SJSA1 (cell line): ENCODE measurements at regions not wholly inside any gene's neighbourhood (a gene's known extent, or its start where the extent isn't known, plus 50 kb on each side); places are given as distances from the start of the nearest gene placed in this dataset.
"Not testable (repeated sequence)": the region's sequence is repeated elsewhere in the genome, so short reads cannot be mapped to it uniquely, and the experiment has no call there.

Experiments used
- DNase-seq, 2 experiments: peaks; one replicate each; pipeline ENCODE4 v3.0.0-alpha.2; 2015 to 2020; ENCODE audit warnings: low spot score in 2 of 2, low read depth in 1 of 2
- H3K27ac ChIP-seq: fragments of 250-450 bp; sonication (Bioruptor Pico); 2 replicates; pipeline ENCODE4 v1.5.1; 2020; ENCODE audit warnings: mild to moderate bottlenecking, moderate library complexity
- H3K27me3 ChIP-seq: fragments of 250-450 bp; sonication (Bioruptor Pico); replicated peaks from 2 replicates; pipeline ENCODE4 v1.5.1; 2020; ENCODE audit warnings: mild to moderate bottlenecking, moderate library complexity
- H3K36me3 ChIP-seq: fragments of 250-450 bp; sonication (Bioruptor Pico); 2 replicates; pipeline ENCODE4 v1.5.1; 2020; ENCODE audit warnings: mild to moderate bottlenecking
- H3K4me1 ChIP-seq: fragments of 250-450 bp; sonication (Bioruptor Pico); replicated peaks from 2 replicates; pipeline ENCODE4 v1.6.1; 2021; ENCODE audit warnings: mild to moderate bottlenecking
- H3K4me3 ChIP-seq: fragments of 250-450 bp; sonication (Bioruptor Pico); 2 replicates; pipeline ENCODE4 v1.5.1; 2020; ENCODE audit warnings: mild to moderate bottlenecking
- H3K9me3 ChIP-seq: fragments of 250-450 bp; sonication (Bioruptor Pico); replicated peaks from 2 replicates; pipeline ENCODE4 v1.5.1; 2020; ENCODE audit warnings: mild to moderate bottlenecking

DNA sequence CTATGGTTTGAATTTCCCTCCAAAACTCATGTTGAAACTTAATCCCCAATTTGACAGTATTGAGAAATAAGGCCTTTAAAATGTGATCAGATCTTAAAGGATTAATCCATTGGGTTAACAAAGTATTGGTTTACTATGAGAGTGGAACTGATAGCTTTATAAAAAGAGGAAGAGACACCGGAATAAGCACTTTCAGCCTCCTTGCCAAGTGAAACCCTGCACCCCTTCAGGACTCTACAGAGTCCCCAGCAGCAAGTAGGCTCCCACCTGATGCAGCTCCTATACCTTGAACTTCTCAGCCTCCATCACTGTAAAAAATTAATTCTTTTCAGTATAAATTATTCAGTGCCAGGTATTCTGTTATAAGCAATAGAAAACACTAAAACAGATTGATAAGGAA is 348.3 kb downstream of the CGGBP1 start:
- no peaks in the 10 kb centered on the region for H3K9me3 ChIP-seq
- no peaks in the 10 kb centered on the region for H3K27me3 ChIP-seq
- no peak overlapping the region for H3K4me3 ChIP-seq
- no peaks in the 10 kb centered on the region for H3K36me3 ChIP-seq
- H3K27ac ChIP-seq = no peak overlapping the region
- no peak for DNase-seq
- H3K4me1 ChIP-seq = no peaks in the 10 kb centered on the region

DNA sequence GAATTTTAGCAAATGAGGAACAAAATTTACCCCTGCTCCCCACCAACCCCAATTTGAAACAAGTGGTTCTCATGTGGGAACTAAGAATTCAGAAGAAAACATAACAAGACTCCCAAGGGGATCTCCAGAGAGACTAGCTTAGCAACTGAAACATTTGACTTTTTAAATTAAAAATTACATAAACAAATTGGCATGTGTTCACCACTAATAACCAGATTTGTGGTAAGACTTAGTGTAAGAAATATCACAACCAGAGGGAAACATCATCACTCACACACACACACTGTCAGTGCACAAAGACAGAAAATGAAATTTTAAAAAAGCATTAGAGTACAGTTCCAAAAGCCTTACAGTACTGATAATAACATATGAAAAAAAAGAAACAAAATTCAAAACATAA is 348.8 kb downstream of the CGGBP1 start:
- H3K4me3 ChIP-seq = no peak overlapping the region
- DNase-seq = no peak
- H3K9me3 ChIP-seq = no peaks in the 10 kb centered on the region
- no peaks in the 10 kb centered on the region for H3K27me3 ChIP-seq
- no peak overlapping the region for H3K27ac ChIP-seq
- H3K36me3 ChIP-seq = no peaks in the 10 kb centered on the region
- no peaks in the 10 kb centered on the region for H3K4me1 ChIP-seq

DNA sequence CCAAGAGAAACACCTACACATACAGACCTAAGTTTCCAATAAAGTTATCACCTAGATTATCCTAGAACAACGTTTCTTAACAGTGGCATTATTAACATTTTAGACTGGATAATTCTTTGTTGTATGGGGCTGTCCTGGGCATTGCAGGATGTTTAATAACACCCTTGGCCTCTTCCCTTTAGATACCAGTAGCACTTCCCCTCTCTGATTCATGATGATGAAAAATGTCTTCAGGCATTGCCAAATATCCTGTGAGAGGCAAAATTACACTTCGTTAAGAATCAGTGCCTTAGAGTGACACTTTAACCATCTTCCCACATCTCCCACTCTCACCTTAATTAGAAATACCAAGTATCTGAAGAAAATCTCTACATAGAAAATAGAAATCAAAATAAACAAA is 352.6 kb downstream of the CGGBP1 start:
- H3K4me3 ChIP-seq = no peak overlapping the region
- no peaks in the 10 kb centered on the region for H3K36me3 ChIP-seq
- H3K9me3 ChIP-seq = no peaks in the 10 kb centered on the region
- no peak overlapping the region for H3K27ac ChIP-seq
- no peaks in the 10 kb centered on the region for H3K4me1 ChIP-seq
- no peaks in the 10 kb centered on the region for H3K27me3 ChIP-seq
- no peak for DNase-seq

DNA sequence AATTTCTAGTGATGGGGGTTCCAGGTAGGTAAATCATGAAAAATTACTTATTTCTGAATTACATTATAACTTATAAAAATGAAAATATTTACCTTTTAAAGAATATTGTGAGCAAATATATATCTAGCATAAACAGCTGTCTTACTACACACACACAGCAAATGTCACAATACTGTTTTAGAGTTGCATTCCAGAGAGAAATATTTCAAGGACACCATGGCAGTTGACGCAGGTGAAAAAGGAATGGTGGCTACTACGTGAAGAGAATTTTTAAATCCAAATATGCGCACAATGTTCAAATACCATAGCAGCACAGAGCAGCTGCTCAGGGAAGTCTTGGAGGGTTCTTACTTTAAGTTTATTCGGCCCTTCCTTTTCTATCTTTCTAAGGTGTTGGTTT is 356.2 kb downstream of the CGGBP1 start:
- no peak overlapping the region for H3K4me3 ChIP-seq
- H3K27me3 ChIP-seq = no peaks in the 10 kb centered on the region
- H3K9me3 ChIP-seq = no peaks in the 10 kb centered on the region
- H3K27ac ChIP-seq = no peak overlapping the region
- DNase-seq = no peak
- no peaks in the 10 kb centered on the region for H3K4me1 ChIP-seq
- no peaks in the 10 kb centered on the region for H3K36me3 ChIP-seq

DNA sequence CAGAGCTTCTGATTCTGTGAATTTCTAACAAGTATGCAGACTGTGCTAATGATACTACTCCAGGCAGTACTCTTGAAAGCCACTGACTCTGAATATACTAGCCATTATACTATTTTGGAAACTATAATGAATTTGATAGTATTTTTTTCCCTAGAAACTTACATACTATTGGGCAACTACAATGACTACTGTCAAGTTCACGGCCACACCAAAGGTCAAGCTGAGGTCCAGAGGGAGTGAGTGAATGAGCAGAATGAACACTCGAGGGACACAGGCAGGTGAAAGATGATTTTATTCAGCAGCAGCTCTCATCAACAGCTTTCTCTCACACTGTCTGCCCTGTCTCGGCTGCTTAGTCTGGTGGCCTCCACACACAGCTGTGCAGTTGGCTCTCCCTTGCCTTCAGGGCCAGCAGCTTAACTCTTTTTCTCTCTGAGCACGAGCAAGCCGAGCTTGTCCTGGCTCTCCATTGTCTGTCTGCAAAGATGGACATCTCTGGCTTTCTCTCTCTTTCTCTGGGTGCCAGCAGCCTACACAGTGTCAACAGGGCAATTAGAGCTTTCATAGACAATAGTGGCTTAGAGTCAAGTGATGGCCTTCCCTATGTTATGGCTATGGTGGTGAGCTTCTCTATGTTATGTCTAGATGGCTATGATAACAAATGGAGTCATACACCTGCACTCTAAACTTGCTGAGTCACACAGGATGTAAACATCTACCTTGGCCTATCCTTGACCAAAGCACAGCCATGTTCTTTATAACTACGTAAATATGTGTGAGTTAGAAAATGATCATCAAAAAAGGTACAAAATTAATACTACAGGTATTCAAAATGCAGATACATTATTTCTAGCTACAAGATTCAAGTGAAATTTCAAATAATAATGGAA is 362.4 kb downstream of the CGGBP1 start:
- H3K4me1 ChIP-seq = no peaks in the 10 kb centered on the region
- H3K4me3 ChIP-seq = no peak overlapping the region
- H3K36me3 ChIP-seq = no peaks in the 10 kb centered on the region
- H3K27me3 ChIP-seq = no peaks in the 10 kb centered on the region
- no peak for DNase-seq
- H3K27ac ChIP-seq = no peak overlapping the region
- no peaks in the 10 kb centered on the region for H3K9me3 ChIP-seq

DNA sequence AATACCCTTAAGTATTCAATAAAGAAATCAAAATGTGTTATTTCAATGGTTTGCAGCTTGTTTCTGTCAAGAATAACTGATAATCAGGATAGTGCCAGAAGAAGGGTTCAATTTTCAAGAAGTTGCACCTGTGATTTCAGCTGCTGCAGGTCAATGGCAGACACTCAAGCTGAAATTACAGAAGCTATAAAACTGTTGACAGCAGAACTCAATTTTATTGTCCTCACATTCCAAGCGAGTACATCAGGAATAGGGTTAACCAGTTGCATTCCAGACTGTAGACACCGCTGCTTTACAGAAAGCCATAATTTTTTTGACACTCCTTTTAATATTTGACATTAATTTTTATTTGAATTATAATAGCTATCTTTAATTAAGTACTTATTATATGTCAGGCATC is 364.1 kb downstream of the CGGBP1 start:
- Histone ChIP-seq H3K4me1 (no peaks in the 10 kb centered on the region), H3K36me3 (no peaks in the 10 kb centered on the region), H3K27me3 (no peaks in the 10 kb centered on the region), H3K27ac (no peak overlapping the region), H3K4me3 (no peak overlapping the region), H3K9me3 (no peaks in the 10 kb centered on the region)
- no peak for DNase-seq

DNA sequence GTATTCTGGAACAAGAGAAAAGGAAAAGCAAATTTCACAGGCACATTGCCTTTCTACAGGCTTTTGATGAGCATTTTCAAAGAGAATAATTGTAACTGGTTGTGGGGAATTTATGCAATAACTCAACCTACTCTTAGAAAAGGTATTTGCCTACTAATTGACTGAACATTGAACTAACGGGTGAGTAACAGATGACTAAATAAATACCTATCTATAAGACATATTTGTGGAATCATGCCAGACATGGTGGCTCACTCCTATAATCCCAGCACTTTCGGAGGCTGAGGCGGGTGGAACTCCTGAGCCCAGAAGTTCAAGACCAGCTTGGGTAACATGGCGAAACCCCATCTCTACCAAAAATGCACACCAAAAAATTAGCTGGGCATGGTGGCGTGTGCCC is 367.7 kb downstream of the CGGBP1 start:
- no peak overlapping the region for H3K27ac ChIP-seq
- no peak for DNase-seq
- H3K27me3 ChIP-seq = no peaks in the 10 kb centered on the region

DNA sequence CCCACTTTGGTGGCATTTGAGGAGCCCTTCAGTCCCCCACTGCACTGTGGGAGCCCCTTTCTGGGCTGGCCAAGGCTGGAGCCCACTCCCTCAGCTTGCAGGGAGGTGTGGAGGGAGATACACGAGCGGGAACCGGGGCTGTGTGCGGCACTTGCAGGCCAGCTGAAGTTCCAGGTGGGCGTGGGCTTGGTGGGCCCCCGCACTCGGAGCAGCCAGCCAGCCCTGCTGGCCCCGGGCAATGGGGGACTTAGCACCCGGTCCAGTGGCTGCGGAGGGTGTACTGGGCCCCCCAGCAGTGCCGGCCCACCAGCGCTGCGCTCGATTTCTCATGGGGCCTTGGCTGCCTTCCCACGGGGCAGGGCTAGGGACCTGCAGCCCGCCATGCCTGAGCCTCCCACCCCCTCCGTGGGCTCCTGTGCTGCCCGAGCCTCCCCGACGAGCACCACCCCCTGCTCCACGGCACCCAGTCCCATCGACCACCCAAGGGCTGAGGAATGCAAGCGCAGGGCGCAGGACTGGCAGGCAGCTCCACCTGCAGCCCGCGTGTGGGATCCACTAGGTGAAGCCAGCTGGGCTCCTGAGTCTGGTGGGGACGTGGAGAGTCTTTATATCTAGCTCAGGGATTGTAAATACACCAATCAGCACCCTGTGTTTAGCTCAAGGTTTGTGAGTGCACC is 379.7 kb downstream of the CGGBP1 start:
- H3K27ac ChIP-seq, H3K36me3 ChIP-seq, H3K4me1 ChIP-seq, H3K9me3 ChIP-seq, DNase-seq, H3K27me3 ChIP-seq, H3K4me3 ChIP-seq: not testable (repeated sequence)

More for the DNA sequence above, 367.7 kb downstream of the CGGBP1 start:
- H3K36me3 ChIP-seq = no peaks in the 10 kb centered on the region
- no peak overlapping the region for H3K4me3 ChIP-seq
- no peaks in the 10 kb centered on the region for H3K4me1 ChIP-seq
- H3K9me3 ChIP-seq = no peaks in the 10 kb centered on the region

DNA sequence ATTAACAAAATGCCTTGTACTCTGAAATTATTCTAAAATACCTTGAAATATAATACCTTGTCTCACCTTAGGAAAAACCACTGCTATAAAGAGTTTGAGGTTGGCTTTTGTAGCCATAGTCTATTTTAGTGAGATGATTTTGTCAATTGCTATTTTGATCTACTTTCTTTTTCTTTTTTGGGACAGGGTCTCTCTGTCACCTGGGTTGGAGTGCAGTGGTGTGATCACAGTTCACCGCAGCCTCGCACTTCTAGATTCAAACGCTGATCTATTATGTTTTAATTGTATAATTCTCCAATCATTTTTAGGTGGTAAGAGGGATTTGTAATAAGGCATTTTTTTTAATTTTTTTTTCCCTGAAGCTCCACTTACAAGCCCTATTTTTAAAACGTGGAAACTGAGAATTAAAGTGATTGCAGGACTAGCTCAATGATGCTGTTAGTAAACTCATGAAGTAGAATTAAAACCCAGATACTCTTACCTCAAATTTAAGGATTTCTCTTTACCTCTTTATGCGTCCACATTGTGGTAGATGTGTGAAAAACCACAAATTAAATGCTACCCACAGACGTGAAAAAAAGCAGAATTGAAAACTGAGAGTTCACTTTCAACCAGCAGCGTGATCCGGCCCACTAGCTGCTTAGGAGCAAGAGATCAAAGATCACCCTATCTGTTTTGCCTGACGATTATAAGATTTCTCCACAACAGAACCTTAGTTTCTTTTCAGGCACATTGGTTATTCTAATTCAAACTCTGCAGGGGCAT is 384.2 kb downstream of the CGGBP1 start:
- no peak overlapping the region for H3K27ac ChIP-seq
- no peaks in the 10 kb centered on the region for H3K4me1 ChIP-seq

DNA sequence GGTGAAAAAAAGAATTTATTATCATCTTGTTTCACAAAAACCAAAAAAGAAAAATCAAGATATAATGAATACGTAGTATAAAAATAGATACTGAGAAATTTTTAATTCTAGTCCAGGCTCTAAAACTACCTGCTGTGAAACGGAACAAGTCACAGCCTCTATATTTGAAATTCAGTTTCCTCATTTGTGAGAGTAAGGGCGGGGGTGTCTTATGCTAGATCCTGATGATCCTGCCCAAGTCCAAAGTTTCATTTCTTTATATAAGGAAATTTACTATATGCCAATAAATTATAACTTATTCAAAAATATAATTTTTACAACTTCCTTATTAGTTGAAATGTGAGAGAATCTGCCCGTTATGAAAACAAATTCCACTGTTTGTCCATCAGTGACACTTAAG is 385.7 kb downstream of the CGGBP1 start:
- H3K27ac ChIP-seq = no peak overlapping the region
- no peak overlapping the region for H3K4me3 ChIP-seq
- H3K27me3 ChIP-seq = no peaks in the 10 kb centered on the region
- H3K4me1 ChIP-seq = no peaks in the 10 kb centered on the region
- H3K36me3 ChIP-seq = no peaks in the 10 kb centered on the region
- no peak for DNase-seq
- no peaks in the 10 kb centered on the region for H3K9me3 ChIP-seq

More for the DNA sequence above, 384.2 kb downstream of the CGGBP1 start:
- no peaks in the 10 kb centered on the region for H3K36me3 ChIP-seq
- no peaks in the 10 kb centered on the region for H3K27me3 ChIP-seq
- no peak for DNase-seq
- H3K9me3 ChIP-seq = no peaks in the 10 kb centered on the region
- H3K4me3 ChIP-seq = no peak overlapping the region

DNA sequence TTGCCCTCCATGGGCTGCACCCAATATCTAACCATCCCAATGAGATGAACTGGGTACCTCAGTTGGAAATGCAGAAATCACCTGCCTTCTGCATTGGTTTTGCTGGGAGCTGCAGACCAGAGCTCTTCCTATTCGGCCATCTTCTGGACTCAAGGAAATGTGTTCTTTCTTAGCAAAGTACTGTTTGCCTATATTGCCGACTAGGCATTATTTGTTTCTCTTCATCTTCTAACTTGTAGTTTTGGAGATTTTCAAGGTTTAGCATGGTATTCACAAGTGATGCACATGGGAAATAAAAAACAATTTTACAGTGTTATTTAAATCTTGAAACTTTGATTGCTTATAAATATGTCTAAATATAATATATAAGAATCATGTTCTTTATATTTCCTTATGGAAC is 377.8 kb upstream of the POU1F1 start:
- H3K36me3 ChIP-seq = no peaks in the 10 kb centered on the region
- H3K27me3 ChIP-seq = no peaks in the 10 kb centered on the region
- H3K9me3 ChIP-seq = no peaks in the 10 kb centered on the region
- no peak for DNase-seq
- H3K27ac ChIP-seq = no peak overlapping the region
- H3K4me1 ChIP-seq = no peaks in the 10 kb centered on the region
- no peak overlapping the region for H3K4me3 ChIP-seq

DNA sequence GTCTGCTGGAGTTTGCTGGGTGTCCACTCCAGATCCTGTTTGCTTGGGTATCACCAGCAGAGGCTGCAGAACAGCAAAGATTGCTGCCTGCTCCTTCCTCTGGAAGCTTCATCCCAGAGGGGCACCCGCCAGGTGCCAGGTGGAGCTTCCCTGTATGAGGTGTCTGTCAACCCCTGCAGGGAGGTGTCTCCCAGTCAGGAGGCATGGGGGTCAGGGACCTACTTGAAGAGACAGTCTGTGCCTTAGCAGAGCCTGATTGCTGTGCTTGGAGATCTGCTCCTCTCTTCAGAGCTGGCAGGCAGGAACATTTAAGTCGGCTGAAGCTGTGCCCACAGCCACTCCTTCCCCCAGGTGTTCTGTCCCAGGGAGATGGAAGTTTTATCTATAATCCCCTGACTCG is 376.8 kb upstream of the POU1F1 start:
- not testable (repeated sequence) for DNase-seq, H3K4me1 ChIP-seq, H3K4me3 ChIP-seq, H3K36me3 ChIP-seq, H3K27me3 ChIP-seq, H3K9me3 ChIP-seq, H3K27ac ChIP-seq

DNA sequence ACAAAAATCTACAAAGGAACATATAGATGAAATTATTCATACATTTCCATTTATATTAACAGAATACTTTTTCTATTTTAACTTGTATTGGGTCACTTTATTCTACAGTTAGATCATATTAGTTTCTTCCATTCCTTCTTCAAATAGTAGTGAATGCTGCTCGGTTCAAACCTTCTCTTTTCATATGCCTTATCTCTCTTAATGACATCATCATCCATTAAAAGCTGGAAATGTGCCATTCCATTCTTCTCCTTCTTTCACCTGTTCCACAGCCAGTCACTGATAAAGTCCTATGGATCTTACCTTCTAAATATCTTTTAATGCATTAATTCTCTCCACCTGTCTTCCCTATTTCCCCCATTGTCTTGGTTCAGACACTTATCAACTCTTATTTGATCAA is 358.0 kb upstream of the POU1F1 start:
- Histone ChIP-seq H3K27ac (no peak overlapping the region), H3K27me3 (no peaks in the 10 kb centered on the region), H3K4me1 (no peaks in the 10 kb centered on the region), H3K9me3 (no peaks in the 10 kb centered on the region), H3K4me3 (no peak overlapping the region), H3K36me3 (no peaks in the 10 kb centered on the region)
- no peak for DNase-seq

DNA sequence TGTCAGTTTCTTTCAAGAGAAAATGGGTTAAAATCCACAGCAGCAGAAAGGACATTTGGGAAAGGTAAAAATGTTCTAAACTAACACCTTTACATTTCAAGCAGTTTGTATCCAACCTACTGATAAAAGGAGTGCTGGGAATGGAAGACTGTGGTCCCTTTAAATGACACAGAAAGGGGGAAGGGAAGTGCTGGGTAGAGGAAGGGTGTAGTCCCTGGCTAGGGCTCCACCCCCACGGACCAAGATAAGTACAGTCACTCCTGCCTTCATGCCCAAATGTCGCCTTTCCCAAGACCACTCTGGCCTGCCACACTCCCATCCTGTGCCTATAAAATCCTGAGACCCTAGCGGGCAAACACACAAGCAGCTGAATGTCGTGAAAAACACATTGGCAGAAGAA is 350.9 kb upstream of the POU1F1 start:
- Histone ChIP-seq H3K27me3 (no peaks in the 10 kb centered on the region), H3K9me3 (no peaks in the 10 kb centered on the region), H3K36me3 (no peaks in the 10 kb centered on the region), H3K27ac (no peak overlapping the region), H3K4me1 (no peaks in the 10 kb centered on the region), H3K4me3 (no peak overlapping the region)
- DNase-seq = no peak
